ENCODE measurements at regions not wholly inside any gene's neighbourhood (a gene's known extent, or its start where the extent isn't known, plus 50 kb on each side); places are given as distances from the start of the nearest gene placed in this dataset.

DNA sequence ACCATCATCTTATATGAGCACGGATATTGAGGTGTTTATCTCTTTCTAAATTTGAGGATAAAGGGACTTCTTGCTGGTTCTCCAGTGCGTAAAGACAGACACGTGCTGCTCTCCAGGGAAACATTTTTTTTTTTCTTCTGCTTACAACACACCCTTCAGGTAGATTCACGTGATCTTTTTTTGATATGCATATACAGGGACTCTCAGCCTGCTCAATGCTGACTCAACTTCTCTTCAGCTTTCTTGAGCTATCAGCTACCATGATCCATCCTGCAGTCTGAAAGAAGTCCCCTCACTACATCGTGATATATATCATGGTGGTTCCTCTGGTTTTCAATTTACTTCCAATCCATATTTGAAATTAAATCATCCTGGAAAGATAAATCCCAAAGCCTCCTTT lies 87.1 kb upstream of the SLITRK3 start:
- no peaks in the 10 kb centered on the region for H3K9me3 ChIP-seq (ENCODE audit: low read length)
- H3F3A ChIP-seq (ENCODE audit: insufficient read depth, low read length, poor library complexity, severe bottlenecking) = no peaks in the 10 kb centered on the region
- no peak overlapping the region for H2AFZ ChIP-seq (ENCODE audit: low read depth, low read length)
- no peaks in the 10 kb centered on the region for H3K79me2 ChIP-seq (replicated peaks; ENCODE audit: insufficient read depth, low read length)
- H3K4me2 ChIP-seq (ENCODE audit: low read length) = no peak overlapping the region
- H3K9ac ChIP-seq (ENCODE audit: low read length) = no peak overlapping the region
- no peaks in the 10 kb centered on the region for H3K27me3 ChIP-seq (ENCODE audit: insufficient read depth, low read depth, low read length)
- H3K9me2 ChIP-seq (ENCODE audit: insufficient read depth, low read length) = no peaks in the 10 kb centered on the region
- H4K20me1 ChIP-seq (ENCODE audit: insufficient read depth) = no peaks in the 10 kb centered on the region
- H3K27ac ChIP-seq (ENCODE audit: low read length) = no peak overlapping the region
- no peak overlapping the region for H3K4me3 ChIP-seq (ENCODE audit: low read length)
- H3K36me3 ChIP-seq (ENCODE audit: insufficient read depth, low read length) = no peaks in the 10 kb centered on the region
- TF ChIP-seq MXI1 (conservative IDR thresholded peaks at IDR 0.05; ENCODE audit: poor library complexity, severe bottlenecking) = no peak
- TF ChIP-seq, protein P1, sequence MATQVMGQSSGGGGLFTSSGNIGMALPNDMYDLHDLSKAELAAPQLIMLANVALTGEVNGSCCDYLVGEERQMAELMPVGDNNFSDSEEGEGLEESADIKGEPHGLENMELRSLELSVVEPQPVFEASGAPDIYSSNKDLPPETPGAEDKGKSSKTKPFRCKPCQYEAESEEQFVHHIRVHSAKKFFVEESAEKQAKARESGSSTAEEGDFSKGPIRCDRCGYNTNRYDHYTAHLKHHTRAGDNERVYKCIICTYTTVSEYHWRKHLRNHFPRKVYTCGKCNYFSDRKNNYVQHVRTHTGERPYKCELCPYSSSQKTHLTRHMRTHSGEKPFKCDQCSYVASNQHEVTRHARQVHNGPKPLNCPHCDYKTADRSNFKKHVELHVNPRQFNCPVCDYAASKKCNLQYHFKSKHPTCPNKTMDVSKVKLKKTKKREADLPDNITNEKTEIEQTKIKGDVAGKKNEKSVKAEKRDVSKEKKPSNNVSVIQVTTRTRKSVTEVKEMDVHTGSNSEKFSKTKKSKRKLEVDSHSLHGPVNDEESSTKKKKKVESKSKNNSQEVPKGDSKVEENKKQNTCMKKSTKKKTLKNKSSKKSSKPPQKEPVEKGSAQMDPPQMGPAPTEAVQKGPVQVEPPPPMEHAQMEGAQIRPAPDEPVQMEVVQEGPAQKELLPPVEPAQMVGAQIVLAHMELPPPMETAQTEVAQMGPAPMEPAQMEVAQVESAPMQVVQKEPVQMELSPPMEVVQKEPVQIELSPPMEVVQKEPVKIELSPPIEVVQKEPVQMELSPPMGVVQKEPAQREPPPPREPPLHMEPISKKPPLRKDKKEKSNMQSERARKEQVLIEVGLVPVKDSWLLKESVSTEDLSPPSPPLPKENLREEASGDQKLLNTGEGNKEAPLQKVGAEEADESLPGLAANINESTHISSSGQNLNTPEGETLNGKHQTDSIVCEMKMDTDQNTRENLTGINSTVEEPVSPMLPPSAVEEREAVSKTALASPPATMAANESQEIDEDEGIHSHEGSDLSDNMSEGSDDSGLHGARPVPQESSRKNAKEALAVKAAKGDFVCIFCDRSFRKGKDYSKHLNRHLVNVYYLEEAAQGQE (IDR thresholded peaks at IDR 0.05; ENCODE audit: borderline replicate concordance) = no peak
- TF ChIP-seq CTCF (IDR thresholded peaks at IDR 0.05; ENCODE audit: poor library complexity, severe bottlenecking) = no peak
- no peak for TF ChIP-seq RAD21 (conservative IDR thresholded peaks at IDR 0.05)

DNA sequence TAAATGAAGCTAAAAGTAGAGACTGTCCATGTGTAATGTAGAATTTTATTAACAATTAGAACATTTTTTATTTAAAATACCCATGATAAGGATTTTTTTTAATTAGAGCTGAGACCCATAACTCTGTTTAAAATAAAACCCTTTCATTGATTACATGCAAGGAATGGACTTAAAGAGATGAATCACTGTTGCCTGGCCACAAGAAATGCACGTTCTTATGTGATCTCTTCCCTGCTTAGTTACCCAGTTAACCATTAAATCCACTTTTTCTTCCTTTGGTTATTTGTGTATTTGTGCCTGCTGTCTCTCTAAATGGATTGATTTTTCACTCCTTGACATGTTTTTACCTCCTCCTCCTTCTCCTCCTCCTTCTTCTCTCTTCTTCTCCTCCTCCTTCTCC lies 83.3 kb upstream of the SLITRK3 start:
- Histone ChIP-seq H3K9me3 (ENCODE audit: low read length) (no peaks in the 10 kb centered on the region), H3K4me3 (ENCODE audit: low read length) (no peak overlapping the region), H3K4me2 (ENCODE audit: low read length) (no peak overlapping the region), H3K27me3 (ENCODE audit: insufficient read depth, low read depth, low read length) (no peaks in the 10 kb centered on the region), H3K9me2 (ENCODE audit: insufficient read depth, low read length) (no peaks in the 10 kb centered on the region), H3K36me3 (ENCODE audit: insufficient read depth, low read length) (no peaks in the 10 kb centered on the region), H2AFZ (ENCODE audit: low read depth, low read length) (no peak overlapping the region), H3K27ac (ENCODE audit: low read length) (no peak overlapping the region), H3K9ac (ENCODE audit: low read length) (no peak overlapping the region), H3F3A (ENCODE audit: insufficient read depth, low read length, poor library complexity, severe bottlenecking) (no peaks in the 10 kb centered on the region), H3K79me2 (replicated peaks; ENCODE audit: insufficient read depth, low read length) (no peaks in the 10 kb centered on the region), H4K20me1 (ENCODE audit: insufficient read depth) (no peaks in the 10 kb centered on the region)
- TF ChIP-seq SMC3 (conservative IDR thresholded peaks at IDR 0.05; ENCODE audit: poor library complexity) (no peak), MXI1 (conservative IDR thresholded peaks at IDR 0.05; ENCODE audit: poor library complexity, severe bottlenecking) (no peak), TAF1 (IDR thresholded peaks at IDR 0.05; ENCODE audit: low read depth) (no peak), CTCF (IDR thresholded peaks at IDR 0.05; ENCODE audit: poor library complexity, severe bottlenecking) (no peak), EZH2 (IDR thresholded peaks at IDR 0.05; ENCODE audit: borderline replicate concordance, insufficient read depth, low read length, poor library complexity, severe bottlenecking) (no peak), RAD21 (conservative IDR thresholded peaks at IDR 0.05) (no peak), EP300 (conservative IDR thresholded peaks at IDR 0.05; ENCODE audit: poor library complexity, severe bottlenecking) (no peak), POLR2AphosphoS5 (IDR thresholded peaks at IDR 0.05) (no peak)
- TF ChIP-seq, protein P1 (IDR thresholded peaks at IDR 0.05; ENCODE audit: borderline replicate concordance) = no peak
